ENCODE measurements at regions not wholly inside any gene's neighbourhood (a gene's known extent, or its start where the extent isn't known, plus 50 kb on each side); places are given as distances from the start of the nearest gene placed in this dataset.
"Not testable (repeated sequence)": the region's sequence is repeated elsewhere in the genome, so short reads cannot be mapped to it uniquely, and the experiment has no call there.

GRCh38 chr10:125411724-125412123 is 251.4 kb upstream of the CTBP2 start:
- no peak overlapping the region for H3K27ac Mint-ChIP-seq
- no peaks in the 10 kb centered on the region for H3K27me3 Mint-ChIP-seq
- DNase-seq = no peak
- no peak overlapping the region for H3K4me3 Mint-ChIP-seq
- H3K36me3 Mint-ChIP-seq (ENCODE audit: low read depth) = no peaks in the 10 kb centered on the region
- CTCF ChIA-PET = interaction anchor here (0.7 kb wide), 1 partner anchor 10 kb away, joined by 3 read pairs; no protein-coding TSS in a partner anchor
- H3K4me1 Mint-ChIP-seq = no peaks in the 10 kb centered on the region
- POLR2A ChIA-PET = no interaction called here
- no peaks in the 10 kb centered on the region for H3K9me3 Mint-ChIP-seq

- no peaks in the 10 kb centered on the region for H3K36me3 Mint-ChIP-seq (ENCODE audit: low read depth)
- no peak overlapping the region for H3K4me3 Mint-ChIP-seq
- no peak overlapping the region for H3K27ac Mint-ChIP-seq
- no peak for DNase-seq
- no peaks in the 10 kb centered on the region for H3K27me3 Mint-ChIP-seq
- H3K4me1 Mint-ChIP-seq = no peaks in the 10 kb centered on the region
- CTCF ChIA-PET = no interaction called here
- H3K9me3 Mint-ChIP-seq = no peaks in the 10 kb centered on the region
- POLR2A ChIA-PET = no interaction called here
Measured at GRCh38 chr10:125409756-125410155, 249.4 kb upstream of the CTBP2 start.

DNA sequence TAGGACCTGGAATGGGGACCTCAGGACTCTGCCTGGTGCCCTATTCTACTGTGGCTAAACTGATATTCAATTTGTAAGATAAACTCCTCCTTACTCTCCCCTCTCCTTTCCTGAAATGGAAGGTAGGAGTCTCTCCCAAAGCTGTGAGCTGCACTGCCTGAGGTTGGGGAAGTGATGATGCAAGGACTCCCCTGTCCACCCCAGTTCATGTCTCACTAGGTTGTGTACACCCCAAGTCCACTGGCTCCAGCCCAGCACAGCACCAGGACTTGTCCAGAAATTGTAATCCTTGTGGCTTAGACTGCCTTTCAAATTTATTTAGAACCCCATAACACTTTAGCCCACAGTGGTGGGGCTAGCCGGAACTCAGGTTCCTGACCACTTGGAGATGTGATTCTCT is 247.2 kb upstream of the CTBP2 start:
- H3K27ac Mint-ChIP-seq = no peak overlapping the region
- CTCF ChIA-PET = no interaction called here

GRCh38 chr10:125407000-125407502 is 246.7 kb upstream of the CTBP2 start:
- no peaks in the 10 kb centered on the region for H3K4me1 Mint-ChIP-seq
- DNase-seq = no peak
- H3K4me3 Mint-ChIP-seq = no peak overlapping the region
- H3K27ac Mint-ChIP-seq = no peak overlapping the region
- no peaks in the 10 kb centered on the region for H3K9me3 Mint-ChIP-seq
- ChIA-PET CTCF (no interaction called here), POLR2A (no interaction called here)
- H3K36me3 Mint-ChIP-seq (ENCODE audit: low read depth) = no peaks in the 10 kb centered on the region
- no peaks in the 10 kb centered on the region for H3K27me3 Mint-ChIP-seq

More for the DNA sequence above, 247.2 kb upstream of the CTBP2 start:
- Mint-ChIP-seq H3K4me1 (no peaks in the 10 kb centered on the region), H3K36me3 (ENCODE audit: low read depth) (no peaks in the 10 kb centered on the region), H3K4me3 (no peak overlapping the region), H3K9me3 (no peaks in the 10 kb centered on the region), H3K27me3 (no peaks in the 10 kb centered on the region)
- POLR2A ChIA-PET = no interaction called here
- DNase-seq = no peak

DNA sequence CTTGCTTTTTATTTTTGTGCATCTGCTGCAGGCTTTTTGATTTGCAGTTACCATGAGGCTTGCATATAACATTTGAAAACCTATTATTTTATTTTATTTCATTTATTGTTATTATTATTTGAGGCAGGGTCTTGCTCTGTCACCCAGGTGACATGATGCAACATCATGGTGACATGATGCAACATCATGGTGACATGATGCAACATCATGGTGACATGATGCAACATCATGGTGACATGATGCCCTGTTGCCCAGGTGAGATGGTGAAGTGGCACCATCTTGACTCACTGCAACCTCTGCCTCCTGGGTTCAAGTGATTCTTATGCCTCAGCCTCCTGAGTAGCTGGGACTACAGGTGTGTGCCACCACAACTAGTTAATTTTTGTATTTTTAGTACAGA is 244.5 kb upstream of the CTBP2 start:
- H3K36me3 Mint-ChIP-seq (ENCODE audit: low read depth); DNase-seq; H3K4me3 Mint-ChIP-seq; H3K9me3 Mint-ChIP-seq; POLR2A ChIA-PET; H3K27ac Mint-ChIP-seq; H3K4me1 Mint-ChIP-seq; CTCF ChIA-PET; H3K27me3 Mint-ChIP-seq: not testable (repeated sequence)

GRCh38 chr10:125401462-125401861 is 241.1 kb upstream of the CTBP2 start:
- no peaks in the 10 kb centered on the region for H3K4me1 Mint-ChIP-seq
- CTCF ChIA-PET = no interaction called here
- H3K4me3 Mint-ChIP-seq = no peak overlapping the region
- no peaks in the 10 kb centered on the region for H3K27me3 Mint-ChIP-seq
- H3K9me3 Mint-ChIP-seq = no peaks in the 10 kb centered on the region
- no peak overlapping the region for H3K27ac Mint-ChIP-seq
- POLR2A ChIA-PET = no interaction called here
- DNase-seq = no peak
- H3K36me3 Mint-ChIP-seq (ENCODE audit: low read depth) = no peaks in the 10 kb centered on the region

GRCh38 chr10:125399289-125399688 is 238.9 kb upstream of the CTBP2 start:
- H3K36me3 Mint-ChIP-seq (ENCODE audit: low read depth) = no peaks in the 10 kb centered on the region
- no peak overlapping the region for H3K27ac Mint-ChIP-seq
- DNase-seq = no peak
- CTCF ChIA-PET = no interaction called here
- no peak overlapping the region for H3K4me3 Mint-ChIP-seq
- no peaks in the 10 kb centered on the region for H3K4me1 Mint-ChIP-seq
- POLR2A ChIA-PET = no interaction called here
- no peaks in the 10 kb centered on the region for H3K27me3 Mint-ChIP-seq
- H3K9me3 Mint-ChIP-seq = no peaks in the 10 kb centered on the region

GRCh38 chr10:125398270-125398669 is 237.9 kb upstream of the CTBP2 start:
- CTCF ChIA-PET = no interaction called here
- H3K9me3 Mint-ChIP-seq = no peaks in the 10 kb centered on the region

DNA sequence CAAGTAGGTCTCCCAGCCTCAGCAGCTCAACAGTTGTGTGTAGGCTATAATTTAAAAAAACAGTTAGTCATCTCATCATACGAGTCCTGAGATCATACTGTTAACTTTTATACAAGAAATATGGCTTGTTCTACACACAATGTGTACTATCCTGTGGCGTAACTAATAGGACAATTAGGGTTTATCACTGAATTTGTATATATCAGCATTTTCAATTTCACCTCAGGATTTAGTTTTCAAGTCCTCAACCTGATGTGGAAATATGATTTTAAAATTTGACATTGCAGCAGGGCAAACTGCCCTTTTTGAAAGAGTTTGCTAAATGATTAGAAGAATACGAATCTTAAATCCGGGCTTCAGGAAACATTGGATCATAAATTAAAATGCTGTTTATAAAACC is 237.2 kb upstream of the CTBP2 start:
- POLR2A ChIA-PET = no interaction called here
- Mint-ChIP-seq H3K36me3 (ENCODE audit: low read depth) (no peaks in the 10 kb centered on the region), H3K4me3 (no peak overlapping the region), H3K4me1 (no peaks in the 10 kb centered on the region), H3K9me3 (no peaks in the 10 kb centered on the region), H3K27me3 (no peaks in the 10 kb centered on the region), H3K27ac (no peak overlapping the region)
- DNase-seq = no peak
- CTCF ChIA-PET = no interaction called here

More at GRCh38 chr10:125398270-125398669, 237.9 kb upstream of the CTBP2 start:
- H3K4me1 Mint-ChIP-seq = no peaks in the 10 kb centered on the region
- POLR2A ChIA-PET = no interaction called here
- H3K27ac Mint-ChIP-seq = no peak overlapping the region
- no peak for DNase-seq
- no peak overlapping the region for H3K4me3 Mint-ChIP-seq
- no peaks in the 10 kb centered on the region for H3K36me3 Mint-ChIP-seq (ENCODE audit: low read depth)
- H3K27me3 Mint-ChIP-seq = no peaks in the 10 kb centered on the region

GRCh38 chr10:125396676-125397075 is 236.3 kb upstream of the CTBP2 start:
- Mint-ChIP-seq H3K27ac (no peak overlapping the region), H3K4me1 (no peaks in the 10 kb centered on the region), H3K27me3 (no peaks in the 10 kb centered on the region), H3K9me3 (no peaks in the 10 kb centered on the region), H3K4me3 (no peak overlapping the region), H3K36me3 (ENCODE audit: low read depth) (no peaks in the 10 kb centered on the region)
- ChIA-PET POLR2A (no interaction called here), CTCF (no interaction called here)
- no peak for DNase-seq

DNA sequence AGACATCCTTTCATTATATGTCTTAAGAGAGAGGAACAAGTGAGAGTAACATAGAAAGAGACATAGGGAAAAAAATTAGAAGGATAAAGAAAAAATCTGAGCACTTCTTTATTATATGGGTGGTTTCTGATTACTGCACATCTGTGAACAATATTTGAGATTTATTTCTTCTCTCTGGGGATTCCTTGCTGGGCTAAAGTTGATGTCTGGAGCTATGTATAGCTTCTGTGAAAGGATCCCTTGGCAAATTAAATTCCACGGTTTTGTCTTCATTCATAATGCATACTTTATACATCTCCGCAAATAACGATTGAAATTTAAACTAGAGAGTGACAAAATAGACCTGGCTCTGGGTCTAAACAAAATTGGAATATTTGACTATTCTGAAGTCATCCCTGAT is 232.2 kb upstream of the CTBP2 start:
- DNase-seq = no peak
- no peaks in the 10 kb centered on the region for H3K4me1 Mint-ChIP-seq
- ChIA-PET POLR2A (no interaction called here), CTCF (no interaction called here)
- no peaks in the 10 kb centered on the region for H3K27me3 Mint-ChIP-seq
- H3K9me3 Mint-ChIP-seq = peaks cover 4% of the 10 kb centered on the region
- no peak overlapping the region for H3K4me3 Mint-ChIP-seq
- no peak overlapping the region for H3K27ac Mint-ChIP-seq
- no peaks in the 10 kb centered on the region for H3K36me3 Mint-ChIP-seq (ENCODE audit: low read depth)

- DNase-seq = no peak
- H3K9me3 Mint-ChIP-seq = peaks cover 4% of the 10 kb centered on the region
- H3K27ac Mint-ChIP-seq = no peak overlapping the region
- no peaks in the 10 kb centered on the region for H3K4me1 Mint-ChIP-seq
- CTCF ChIA-PET = no interaction called here
- POLR2A ChIA-PET = no interaction called here
- no peaks in the 10 kb centered on the region for H3K36me3 Mint-ChIP-seq (ENCODE audit: low read depth)
- H3K4me3 Mint-ChIP-seq = no peak overlapping the region
- H3K27me3 Mint-ChIP-seq = no peaks in the 10 kb centered on the region
Measured at GRCh38 chr10:125392154-125392553, 231.8 kb upstream of the CTBP2 start.

DNA sequence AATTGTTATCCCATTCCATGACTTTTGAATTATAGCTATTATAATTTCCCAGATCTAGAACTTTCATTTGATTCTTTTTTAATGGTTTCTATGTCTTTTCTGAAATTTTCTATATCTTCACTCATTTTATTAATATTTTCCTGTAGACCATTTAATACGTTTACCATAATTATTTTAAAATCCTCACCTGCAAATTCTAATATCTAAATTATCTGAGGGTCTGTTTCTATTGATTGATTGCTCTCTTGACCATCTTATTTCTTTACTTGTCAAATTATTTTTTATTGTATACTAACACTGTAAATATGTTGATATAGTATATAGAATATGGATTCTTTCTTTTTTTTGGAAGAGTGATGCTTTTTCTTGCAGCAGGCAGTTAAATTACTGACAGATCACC is 229.3 kb upstream of the CTBP2 start:
- H3K4me3 Mint-ChIP-seq = no peak overlapping the region
- H3K36me3 Mint-ChIP-seq (ENCODE audit: low read depth) = no peaks in the 10 kb centered on the region
- no peaks in the 10 kb centered on the region for H3K27me3 Mint-ChIP-seq
- H3K9me3 Mint-ChIP-seq = peaks cover 4% of the 10 kb centered on the region
- ChIA-PET POLR2A (no interaction called here), CTCF (no interaction called here)
- no peak overlapping the region for H3K27ac Mint-ChIP-seq
- no peaks in the 10 kb centered on the region for H3K4me1 Mint-ChIP-seq
- DNase-seq = no peak

DNA sequence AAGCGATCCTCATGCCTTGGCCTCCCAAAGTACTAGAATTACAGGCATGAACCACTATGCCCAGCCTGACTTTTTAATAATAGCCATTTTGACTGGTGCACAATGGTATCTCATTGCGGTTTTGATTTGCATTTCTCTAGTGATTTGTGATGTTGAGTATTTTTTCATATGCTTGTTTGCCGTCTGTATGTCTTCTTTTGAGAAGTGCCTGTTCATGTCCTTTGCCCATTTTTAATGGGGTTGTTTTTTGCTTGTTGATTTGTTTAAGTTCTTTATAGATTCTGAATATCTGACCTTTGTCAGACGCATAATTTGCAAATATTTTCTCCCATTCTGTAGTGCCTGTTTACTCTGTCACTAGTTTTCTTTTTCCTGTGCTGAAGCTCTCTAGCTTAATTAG is 219.2 kb upstream of the CTBP2 start:
- Mint-ChIP-seq H3K4me1 (no peaks in the 10 kb centered on the region), H3K27me3 (no peaks in the 10 kb centered on the region), H3K27ac (no peak overlapping the region), H3K9me3 (peaks cover 7% of the 10 kb centered on the region), H3K4me3 (no peak overlapping the region), H3K36me3 (ENCODE audit: low read depth) (no peaks in the 10 kb centered on the region)
- ChIA-PET POLR2A (no interaction called here), CTCF (no interaction called here)
- DNase-seq = no peak

- Mint-ChIP-seq H3K4me3 (no peak overlapping the region), H3K9me3 (peaks cover 7% of the 10 kb centered on the region), H3K36me3 (ENCODE audit: low read depth) (no peaks in the 10 kb centered on the region), H3K27ac (no peak overlapping the region), H3K4me1 (no peaks in the 10 kb centered on the region), H3K27me3 (no peaks in the 10 kb centered on the region)
- ChIA-PET CTCF (no interaction called here), POLR2A (no interaction called here)
- DNase-seq = no peak
Measured at GRCh38 chr10:125377368-125377767, 217.0 kb upstream of the CTBP2 start.
